ENCODE measurements at regions not wholly inside any gene's neighbourhood (a gene's known extent, or its start where the extent isn't known, plus 50 kb on each side); places are given as distances from the start of the nearest gene placed in this dataset.

DNA sequence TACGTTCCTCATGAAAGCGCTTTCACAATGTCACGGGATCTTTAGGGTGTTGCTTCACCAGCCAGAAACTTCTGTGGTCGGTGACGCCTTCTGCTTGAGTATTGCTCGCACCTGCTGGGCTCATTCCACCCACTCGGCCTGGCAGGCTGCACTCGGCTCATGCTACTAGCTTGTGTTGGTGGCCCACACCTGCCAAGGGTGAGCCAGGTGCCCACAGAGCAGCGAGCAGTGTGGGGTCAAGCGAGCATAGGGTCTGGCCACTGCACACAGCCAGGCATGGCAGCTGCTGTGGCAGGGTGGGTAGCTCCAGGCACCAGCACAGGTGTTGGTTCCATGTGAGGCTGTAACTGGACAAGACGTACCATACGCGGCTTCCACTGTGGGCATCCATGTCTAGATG, 202.9 kb upstream of the CADM2 start (continued):
- no peak for TF ChIP-seq SAP30 (IDR thresholded peaks at IDR 0.05; ENCODE audit: insufficient read depth, insufficient replicate concordance, low read length)
